Endothelial cell of umbilical vein (primary cell): ENCODE measurements at regions not wholly inside any gene's neighbourhood (a gene's known extent, or its start where the extent isn't known, plus 50 kb on each side); places are given as distances from the start of the nearest gene placed in this dataset.

Experiments
- BruUV-seq: library from RNA; stranded (reverse); fragments of 400-500 nt; replicated peaks from 2 replicates; lab custom pipeline; 2021; lab: Mats Ljungman, UMichigan
- CTCF ChIA-PET: fragments of 300-600, 350-600 bp; sonication (Branson Sonifier 250); formaldehyde crosslinking; loops from one replicate; lab custom pipeline; 2021; ENCODE audit warnings: antibody characterized with exemption, inconsistent platforms; lab: Charles Lee
- POLR2A ChIA-PET: fragments of 300-600, 350-600 bp; sonication (Branson Sonifier 250); formaldehyde crosslinking; loops from one replicate; lab custom pipeline; 2021; ENCODE audit warnings: antibody characterized with exemption, inconsistent platforms; lab: Charles Lee
- DNase-seq: peaks from one replicate; pipeline ENCODE4 v3.0.0-alpha.2; 2011; ENCODE audit warnings: low read depth, low spot score
- FAIRE-seq: peaks from 2 replicates; lab custom pipeline; 2011; peaks lifted over from hg19 to GRCh38; lab: Jason Lieb, UNC
- H2AFZ ChIP-seq: 2 replicates; pipeline ENCODE4 v1.6.0; 2012; ENCODE audit warnings: low read depth, low read length, control low read depth, inconsistent platforms
- H3K27ac ChIP-seq: 2 replicates; pipeline ENCODE4 v1.5.1; 2011; ENCODE audit warnings: low read depth, mild to moderate bottlenecking, control low read depth, low read length, moderate library complexity; ENCODE audit not compliant: insufficient read depth
- H3K27me3 ChIP-seq, 2 experiments: 2 replicates each; pipeline versions ENCODE4 v1.6.0 to v1.6.1; 2011; ENCODE audit warnings: low read length in 2 of 2, mixed read lengths in 1 of 2; ENCODE audit not compliant: control insufficient read depth in 2 of 2, insufficient read depth in 2 of 2
- H3K36me3 ChIP-seq, 2 experiments: 2 replicates in 1 of 2; 3 replicates in 1 of 2; pipeline ENCODE4 v1.5.1; 2011; ENCODE audit warnings: low read length in 2 of 2, mild to moderate bottlenecking in 1 of 2, moderate library complexity in 1 of 2; ENCODE audit not compliant: control insufficient read depth in 2 of 2, insufficient read depth in 2 of 2; ENCODE audit errors: extremely low read depth in 1 of 2
- H3K4me1 ChIP-seq: 3 replicates; pipeline ENCODE4 v1.5.1; 2011; ENCODE audit warnings: mild to moderate bottlenecking, low read length; ENCODE audit not compliant: control insufficient read depth, insufficient read depth; ENCODE audit errors: extremely low read depth
- H3K4me2 ChIP-seq: 2 replicates; pipeline ENCODE4 v1.6.1; 2011; ENCODE audit warnings: low read length, control low read depth, mixed read lengths; ENCODE audit not compliant: insufficient read depth
- H3K4me3 ChIP-seq, 3 experiments: fragments of 200-600 bp in 1 of 3; sonication (generic), shearing (Covaris generic) in 1 of 3; replicated peaks in 1 of 3; 2 replicates each; pipeline ENCODE4 v1.5.1; 2011 to 2016; ENCODE audit warnings: control low read depth in 3 of 3, low read length in 3 of 3, mild to moderate bottlenecking in 2 of 3, inconsistent platforms in 1 of 3, low read depth in 1 of 3, moderate library complexity in 1 of 3; ENCODE audit not compliant: insufficient read depth in 1 of 3
- H3K79me2 ChIP-seq: 2 replicates; pipeline ENCODE4 v1.6.0; 2012; ENCODE audit warnings: low read length, inconsistent platforms; ENCODE audit not compliant: control insufficient read depth, insufficient read depth
- H3K9ac ChIP-seq: replicated peaks from 2 replicates; pipeline ENCODE3; 2011; ENCODE audit warnings: low read length, control low read depth; ENCODE audit not compliant: insufficient read depth; ENCODE audit errors: extremely low read depth
- H3K9me1 ChIP-seq: replicated peaks from 3 replicates; pipeline ENCODE4 v1.6.0; 2011; ENCODE audit warnings: mild to moderate bottlenecking, low read length; ENCODE audit not compliant: control insufficient read depth, insufficient read depth; ENCODE audit errors: extremely low read depth
- H3K9me3 ChIP-seq: replicated peaks from 2 replicates; pipeline ENCODE4 v1.5.1; 2012; ENCODE audit warnings: low read length, inconsistent platforms; ENCODE audit not compliant: control insufficient read depth, insufficient read depth
- H4K20me1 ChIP-seq: replicated peaks from 2 replicates; pipeline ENCODE3; 2011; ENCODE audit warnings: mild to moderate bottlenecking, low read length; ENCODE audit not compliant: control insufficient read depth, insufficient read depth; ENCODE audit errors: extremely low read depth
- FOS ChIP-seq: IDR thresholded peaks from 2 replicates; pipeline ENCODE4 v1.6.1; 2011; ENCODE audit warnings: mild to moderate bottlenecking, low read length, moderate library complexity, borderline replicate concordance; ENCODE audit not compliant: insufficient read depth
- GATA2 ChIP-seq: IDR thresholded peaks from 2 replicates; pipeline ENCODE4 v1.7.0; 2011; ENCODE audit warnings: low read depth, mild to moderate bottlenecking, moderate library complexity, mixed read lengths, low read length; ENCODE audit not compliant: insufficient read length, insufficient read depth
- JUN ChIP-seq: IDR thresholded peaks from 2 replicates; pipeline ENCODE4 v1.6.1; 2011; ENCODE audit warnings: borderline replicate concordance, low read depth; ENCODE audit not compliant: insufficient read length, insufficient read depth
- MYC ChIP-seq: IDR thresholded peaks from one replicate; pipeline ENCODE4 v1.6.1; 2011; ENCODE audit warnings: mild to moderate bottlenecking, low read depth, low read length
- POLR2A ChIP-seq: IDR thresholded peaks from 2 replicates; pipeline ENCODE4 v1.6.1; 2012; ENCODE audit warnings: low read depth, mild to moderate bottlenecking, control low read depth, low read length
- dilution Hi-C: fragments of 300-500 bp; cut with MboI; formaldehyde crosslinking; loops from one replicate; pipeline ENCODE4 v1.15.0; 2019; ENCODE audit warnings: low sequenced_read_pairs; ENCODE audit not compliant: extremely low pct_ligation_motif_present
- intact Hi-C: fragments of 100-400 bp; cut with micrococcal nuclease; formaldehyde crosslinking; loops from one replicate; pipeline ENCODE4 v1.10.0; 2022
- TF ChIP-seq, protein P1 (sequence below), 2 donors: IDR thresholded peaks; 1 replicate in 1 of 2; 2 replicates in 1 of 2; pipeline ENCODE4 v1.5.1; 2011; ENCODE audit warnings: low read length in 2 of 2, mild to moderate bottlenecking in 2 of 2, moderate library complexity in 2 of 2, control low read depth in 1 of 2, inconsistent platforms in 1 of 2, low read depth in 1 of 2; ENCODE audit not compliant: insufficient read depth in 1 of 2; ENCODE audit errors: extremely low read depth in 1 of 2
- TF ChIP-seq, protein P2 (sequence below): IDR thresholded peaks from 2 replicates; pipeline ENCODE4 v1.6.1; 2011; ENCODE audit not compliant: insufficient read depth, insufficient read length

GRCh38 chr2:65615602-65616001 is 183.2 kb upstream of the SPRED2 start:
- dilution Hi-C loops, result no loop called here
- TF ChIP-seq JUN, result no peak
- TF ChIP-seq, protein P1, sequence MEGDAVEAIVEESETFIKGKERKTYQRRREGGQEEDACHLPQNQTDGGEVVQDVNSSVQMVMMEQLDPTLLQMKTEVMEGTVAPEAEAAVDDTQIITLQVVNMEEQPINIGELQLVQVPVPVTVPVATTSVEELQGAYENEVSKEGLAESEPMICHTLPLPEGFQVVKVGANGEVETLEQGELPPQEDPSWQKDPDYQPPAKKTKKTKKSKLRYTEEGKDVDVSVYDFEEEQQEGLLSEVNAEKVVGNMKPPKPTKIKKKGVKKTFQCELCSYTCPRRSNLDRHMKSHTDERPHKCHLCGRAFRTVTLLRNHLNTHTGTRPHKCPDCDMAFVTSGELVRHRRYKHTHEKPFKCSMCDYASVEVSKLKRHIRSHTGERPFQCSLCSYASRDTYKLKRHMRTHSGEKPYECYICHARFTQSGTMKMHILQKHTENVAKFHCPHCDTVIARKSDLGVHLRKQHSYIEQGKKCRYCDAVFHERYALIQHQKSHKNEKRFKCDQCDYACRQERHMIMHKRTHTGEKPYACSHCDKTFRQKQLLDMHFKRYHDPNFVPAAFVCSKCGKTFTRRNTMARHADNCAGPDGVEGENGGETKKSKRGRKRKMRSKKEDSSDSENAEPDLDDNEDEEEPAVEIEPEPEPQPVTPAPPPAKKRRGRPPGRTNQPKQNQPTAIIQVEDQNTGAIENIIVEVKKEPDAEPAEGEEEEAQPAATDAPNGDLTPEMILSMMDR (IDR thresholded peaks at IDR 0.05; ENCODE audit: extremely low read depth in 1 of 2, insufficient read depth in 1 of 2, low read depth in 1 of 2, low read length in 2 of 2), result no peak
- Histone ChIP-seq H3K9ac (no peak overlapping the region), H3K4me3 (no peak overlapping the region), H2AFZ (no peak overlapping the region), H3K27ac (no peak overlapping the region), H3K4me2 (no peak overlapping the region), H3K27me3 (peaks cover 6 to 11% of the 10 kb centered on the region in 2 experiments), H3K79me2 (no peaks in the 10 kb centered on the region), H4K20me1 (no peaks in the 10 kb centered on the region), H3K9me1 (no peaks in the 10 kb centered on the region), H3K4me1 (no peaks in the 10 kb centered on the region), H3K36me3 (no peaks in the 10 kb centered on the region), H3K9me3 (no peaks in the 10 kb centered on the region)
- DNase-seq, result no peak
- POLR2A ChIA-PET, result no interaction called here
- intact Hi-C loops, result no loop called here
- BruUV-seq, result no TSS peak
- FAIRE-seq, result no peak
- CTCF ChIA-PET, result no interaction called here

DNA sequence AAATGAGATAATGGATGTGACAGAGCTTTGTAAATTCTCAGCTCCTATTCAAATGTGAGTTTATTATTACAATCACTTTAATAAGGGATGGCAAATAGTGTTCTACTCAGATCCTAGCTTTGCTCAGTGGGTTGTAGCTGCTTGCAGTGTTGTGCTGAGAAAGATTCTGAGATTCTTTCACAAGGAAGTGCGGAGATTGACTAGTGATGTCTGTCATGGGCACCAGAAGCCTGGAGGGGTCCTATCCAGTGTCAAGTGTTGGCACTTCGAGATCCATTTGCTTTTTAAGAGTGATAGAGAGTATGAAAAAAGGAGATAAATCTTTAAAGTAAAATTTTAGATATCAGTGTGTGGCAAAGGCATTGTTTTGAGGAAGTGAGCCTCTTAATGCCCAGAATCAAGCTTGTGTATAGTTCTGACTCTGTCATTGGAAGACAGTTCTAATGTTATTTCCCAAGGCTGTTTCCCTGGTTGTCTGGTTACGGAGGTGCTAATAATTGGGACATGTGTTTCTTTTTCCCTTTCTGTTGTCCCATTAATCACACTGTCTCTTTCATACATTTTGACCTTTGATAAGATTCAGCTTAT is 181.7 kb upstream of the SPRED2 start:
- Histone ChIP-seq H3K4me3 (no peak overlapping the region), H4K20me1 (no peaks in the 10 kb centered on the region), H3K27me3 (peaks cover 6 to 11% of the 10 kb centered on the region in 2 experiments), H3K9me1 (no peaks in the 10 kb centered on the region), H3K9me3 (no peaks in the 10 kb centered on the region), H3K9ac (no peak overlapping the region), H3K36me3 (no peaks in the 10 kb centered on the region), H2AFZ (no peak overlapping the region), H3K4me1 (no peaks in the 10 kb centered on the region), H3K79me2 (no peaks in the 10 kb centered on the region), H3K4me2 (no peak overlapping the region), H3K27ac (no peak overlapping the region)
- CTCF ChIA-PET, result no interaction called here
- dilution Hi-C loops, result no loop called here
- no TSS peak for BruUV-seq
- intact Hi-C loops, result no loop called here
- POLR2A ChIA-PET, result no interaction called here
- TF ChIP-seq, protein P2, sequence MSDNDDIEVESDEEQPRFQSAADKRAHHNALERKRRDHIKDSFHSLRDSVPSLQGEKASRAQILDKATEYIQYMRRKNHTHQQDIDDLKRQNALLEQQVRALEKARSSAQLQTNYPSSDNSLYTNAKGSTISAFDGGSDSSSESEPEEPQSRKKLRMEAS, result no peak
- TF ChIP-seq GATA2, result no peak
- no peak for TF ChIP-seq MYC
- TF ChIP-seq FOS, result no peak
- no peak for TF ChIP-seq POLR2A
- FAIRE-seq (no peak), DNase-seq (no peak)
